CD4-positive, alpha-beta T cell treated with Interleukin-15 for 4 hours (primary cell): ENCODE measurements at regions not wholly inside any gene's neighbourhood (a gene's known extent, or its start where the extent isn't known, plus 50 kb on each side); places are given as distances from the start of the nearest gene placed in this dataset.

Experiments
- DNase-seq: peaks from one replicate; pipeline ENCODE4 v3.0.0-alpha.2; 2020; ENCODE audit warnings: low spot score

DNA sequence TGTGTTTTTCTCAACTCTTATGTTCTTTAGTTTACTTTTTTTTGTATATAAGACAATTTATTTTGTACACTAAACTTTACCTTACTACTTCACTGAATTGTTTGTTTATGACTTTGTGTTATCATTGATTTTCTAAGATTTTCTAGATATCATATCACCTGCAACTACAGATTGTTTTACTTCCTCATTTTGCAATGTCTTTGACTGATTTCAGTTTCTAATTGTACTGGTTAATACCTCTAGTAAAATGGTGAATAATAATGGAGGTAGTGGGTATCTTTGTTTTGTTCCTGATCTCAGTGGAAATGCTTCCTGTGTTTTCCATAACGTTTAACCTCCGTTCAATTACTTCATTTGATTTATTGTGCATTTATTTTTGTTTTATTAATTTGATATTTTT is 490.2 kb downstream of the TLL1 start:
- no peak for DNase-seq

DNA sequence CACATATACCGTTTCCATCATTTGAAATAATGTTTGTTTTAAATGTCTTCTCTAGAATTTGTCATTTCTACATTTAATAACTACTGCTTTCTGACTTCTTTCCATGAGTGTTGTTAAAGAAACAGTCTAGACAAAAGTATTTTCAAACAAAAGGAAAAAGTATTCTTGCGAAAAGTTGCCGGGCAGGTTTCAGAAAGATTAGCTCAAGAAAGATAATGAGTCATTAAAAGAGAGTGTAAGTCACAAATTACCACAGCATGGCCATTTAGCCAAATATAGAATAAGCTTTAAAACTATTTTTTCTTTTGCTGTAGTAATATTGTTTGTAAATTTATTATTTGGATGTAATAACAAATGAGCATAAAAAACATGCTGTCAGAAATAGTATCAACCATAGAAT is 493.0 kb downstream of the TLL1 start:
- DNase-seq, result no peak

DNA sequence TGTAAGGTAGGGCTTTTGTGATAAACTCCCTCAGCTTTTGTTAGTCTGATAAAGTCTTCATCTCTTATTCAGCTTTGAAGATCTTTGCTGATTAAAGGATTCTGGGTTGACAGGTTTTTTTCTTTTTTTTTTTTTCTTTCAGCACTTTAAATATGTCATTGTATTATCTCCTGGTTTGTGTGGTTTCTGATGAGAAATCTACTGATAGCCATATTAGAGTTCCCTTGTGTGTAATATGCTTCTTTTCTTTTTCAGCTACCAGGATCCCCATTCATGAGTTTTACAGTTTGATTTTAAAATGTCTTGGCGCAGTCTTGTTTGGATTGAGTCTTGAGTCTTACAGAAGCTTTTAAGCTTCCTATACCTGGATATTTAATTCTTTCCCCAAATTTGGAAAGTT is 504.5 kb downstream of the TLL1 start:
- DNase-seq, result no peak

DNA sequence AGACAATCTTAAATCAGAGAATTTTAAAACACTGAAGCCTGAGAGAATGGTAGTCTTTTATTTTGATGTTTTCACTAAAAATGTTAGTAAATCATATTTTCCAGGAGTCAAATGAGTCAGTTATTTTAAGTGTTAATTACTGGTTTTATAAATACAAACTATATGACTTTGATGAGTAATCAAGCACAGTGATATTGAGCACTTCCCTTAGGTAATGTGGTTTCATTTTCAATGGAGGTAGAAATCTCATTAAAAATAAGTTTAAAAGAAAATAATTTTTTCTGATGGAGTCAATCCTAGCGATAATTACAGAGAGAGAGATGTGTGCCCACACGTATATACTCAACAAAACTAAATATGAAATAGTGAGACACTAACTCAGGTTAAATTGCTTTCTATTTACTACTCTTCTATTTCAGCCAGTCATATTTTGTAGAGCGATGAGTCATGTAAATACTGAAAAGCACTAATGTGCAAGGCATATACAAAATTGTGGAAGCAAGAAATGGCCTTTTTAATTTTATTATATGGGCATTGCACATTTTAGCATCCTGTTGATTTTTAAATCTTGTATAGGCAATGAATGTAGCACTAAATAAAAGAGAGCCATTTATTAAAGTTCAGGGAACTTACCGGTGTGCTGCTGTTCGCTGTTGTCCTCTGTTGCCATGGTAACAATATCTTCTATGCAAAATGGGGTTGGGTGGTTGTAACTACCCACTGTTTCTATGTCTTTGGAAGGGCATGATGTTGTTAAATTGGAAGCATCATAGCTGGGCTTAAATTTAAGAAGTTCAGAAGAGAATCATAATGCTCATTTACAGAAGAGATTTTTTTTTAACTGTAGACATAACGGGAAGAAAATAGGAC is 513.7 kb downstream of the TLL1 start:
- DNase-seq, result no peak

DNA sequence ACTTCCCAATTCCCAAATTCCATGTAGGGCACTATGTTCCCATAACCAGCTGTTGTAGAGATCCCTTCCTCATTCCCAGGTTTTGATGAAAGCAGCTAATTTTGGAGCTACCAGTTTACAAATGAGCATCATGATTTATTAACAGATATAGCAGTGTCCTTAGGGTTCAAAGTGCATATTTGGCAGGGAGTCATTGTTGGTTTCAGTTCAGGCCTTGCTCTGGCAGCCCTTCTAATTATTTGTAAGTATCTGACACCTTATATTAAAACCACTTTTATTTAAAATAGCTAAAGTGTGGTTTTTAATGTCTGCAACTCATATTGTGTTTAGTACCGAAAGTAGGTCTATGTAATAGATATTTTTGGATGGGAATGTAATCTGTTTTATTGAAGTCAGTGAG is 518.5 kb downstream of the TLL1 start:
- DNase-seq, result no peak

- DNase-seq, result no peak
Observed at GRCh38 chr4:166399021-166399420, 526.0 kb downstream of the TLL1 start.

DNA sequence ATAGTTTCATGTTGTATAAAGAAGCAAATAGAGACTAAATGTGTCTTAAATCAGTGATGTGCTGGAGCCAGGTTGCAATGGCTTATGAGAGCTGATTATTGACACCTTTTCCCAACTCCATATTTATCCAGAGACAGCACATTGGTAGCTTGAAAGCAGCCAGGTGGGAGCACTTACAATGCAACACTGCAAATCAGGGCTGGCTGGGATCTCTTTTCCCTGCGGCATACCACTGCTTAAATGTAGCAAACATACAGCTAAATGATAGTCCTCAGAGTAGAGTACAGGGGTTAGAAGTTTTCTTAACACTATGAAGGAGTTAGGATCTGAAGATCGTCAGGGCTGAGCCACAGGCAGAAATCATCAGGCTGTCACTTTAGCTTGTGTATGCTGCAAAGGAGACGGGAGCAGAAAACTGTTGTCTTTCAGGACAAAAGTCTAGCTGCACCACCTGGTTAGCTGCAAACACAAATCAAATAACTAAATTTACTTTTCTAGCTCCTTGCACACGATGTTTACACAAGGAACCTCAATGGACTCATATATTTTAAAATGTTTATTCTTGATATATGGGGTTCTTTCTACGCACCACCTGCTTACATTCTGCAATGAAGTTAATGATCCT is 527.3 kb downstream of the TLL1 start:
- no peak for DNase-seq

DNA sequence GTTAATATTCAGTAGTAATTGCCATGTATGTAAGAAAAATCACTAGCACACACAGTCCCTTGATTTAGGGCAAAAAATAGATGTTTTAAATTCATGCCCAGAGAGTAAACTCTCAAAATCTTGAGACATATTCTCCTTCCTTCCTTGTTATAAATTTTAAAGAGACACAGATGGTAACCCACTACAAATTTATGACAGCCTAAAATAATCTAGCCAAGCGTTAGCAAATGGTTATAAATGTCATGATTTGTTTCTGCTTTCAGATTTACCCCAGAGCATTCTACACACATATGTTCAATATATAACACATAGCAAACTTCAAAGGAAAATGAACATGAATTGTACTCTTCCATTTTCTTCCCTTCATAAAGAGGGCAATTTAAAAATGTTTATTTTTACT is 540.3 kb downstream of the TLL1 start:
- no peak for DNase-seq

DNA sequence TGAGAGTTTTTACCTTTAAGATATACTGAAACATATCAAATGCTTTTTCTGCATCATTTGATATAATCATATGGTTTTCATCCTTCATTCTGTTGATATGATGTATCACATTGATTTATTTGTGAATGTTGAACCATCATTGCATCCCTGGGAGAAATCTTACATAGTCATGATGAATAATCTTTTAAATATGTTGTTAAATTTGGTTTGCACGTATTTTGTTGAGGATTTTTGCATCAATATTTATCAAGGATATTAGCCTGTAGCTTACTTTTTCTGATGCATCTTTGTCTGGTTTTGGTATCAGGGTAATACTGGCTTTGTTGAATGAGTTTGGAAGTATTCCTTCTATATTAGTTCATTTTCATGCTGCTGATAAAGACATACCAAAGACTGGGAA is 541.4 kb downstream of the TLL1 start:
- no peak for DNase-seq

DNA sequence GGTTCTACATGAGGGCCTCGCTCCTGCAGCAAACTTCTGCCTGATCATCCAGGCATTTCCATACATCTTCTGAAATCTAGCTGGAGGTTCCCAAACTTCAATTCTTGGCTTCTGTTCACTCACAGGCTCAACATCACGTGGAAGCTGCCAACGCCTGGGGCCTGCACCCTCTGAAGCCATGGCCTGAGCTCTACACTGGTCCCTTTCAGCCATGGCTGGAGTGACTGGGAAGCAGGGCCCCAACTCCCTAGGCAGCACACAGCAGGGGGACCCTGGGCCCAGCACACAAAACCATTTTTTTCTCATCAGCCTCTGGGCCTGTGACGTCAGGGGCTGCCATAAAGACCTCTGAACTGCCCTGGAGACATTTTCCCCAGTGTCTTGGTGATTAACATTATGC is 542.7 kb downstream of the TLL1 start:
- DNase-seq, result no peak

- no peak for DNase-seq
Observed at GRCh38 chr4:166421556-166422156, 548.6 kb downstream of the TLL1 start.

- no peak for DNase-seq
Observed at GRCh38 chr4:166422475-166422874, 549.4 kb downstream of the TLL1 start.

GRCh38 chr4:166426300-166426863 is 553.3 kb downstream of the TLL1 start:
- no peak for DNase-seq

DNA sequence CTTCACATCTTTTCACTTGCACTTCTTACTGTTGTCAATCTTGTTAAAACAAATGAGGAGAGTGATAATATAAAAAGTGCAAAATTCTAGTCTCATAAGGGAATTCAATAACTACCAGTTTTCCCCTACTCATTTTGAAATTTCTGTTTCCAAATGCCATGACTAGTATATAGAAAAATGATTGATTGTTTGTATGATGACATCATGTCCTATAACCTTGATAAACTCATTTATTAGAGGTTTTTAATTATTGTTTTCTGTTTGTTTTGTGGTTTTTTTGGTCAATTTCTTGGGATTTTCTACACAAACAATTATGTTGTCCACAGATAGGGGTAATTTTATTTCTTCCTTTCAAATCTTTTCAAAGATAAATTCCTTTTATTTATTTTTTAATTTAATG is 559.1 kb downstream of the TLL1 start:
- DNase-seq, result no peak

- no peak for DNase-seq
Observed at GRCh38 chr4:166432842-166433241, 559.8 kb downstream of the TLL1 start.

DNA sequence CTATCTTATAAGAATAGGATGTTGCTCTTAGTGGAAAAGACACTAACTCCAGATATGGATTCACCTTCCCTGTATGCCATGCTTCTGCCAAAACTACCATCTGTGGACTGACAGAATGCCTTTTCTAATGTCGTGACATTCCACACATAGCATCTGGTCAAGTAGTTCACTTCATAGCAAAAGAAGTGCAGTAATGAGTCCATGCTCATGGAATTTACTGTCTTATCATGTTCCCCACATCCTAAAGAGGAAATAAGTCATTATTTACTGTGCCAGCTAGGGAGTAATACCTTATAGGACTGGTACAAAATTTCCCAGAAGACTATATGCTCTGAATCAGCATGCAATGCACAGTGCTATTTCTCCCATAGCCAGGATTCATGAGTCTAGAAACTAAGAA is 562.4 kb downstream of the TLL1 start:
- no peak for DNase-seq

DNA sequence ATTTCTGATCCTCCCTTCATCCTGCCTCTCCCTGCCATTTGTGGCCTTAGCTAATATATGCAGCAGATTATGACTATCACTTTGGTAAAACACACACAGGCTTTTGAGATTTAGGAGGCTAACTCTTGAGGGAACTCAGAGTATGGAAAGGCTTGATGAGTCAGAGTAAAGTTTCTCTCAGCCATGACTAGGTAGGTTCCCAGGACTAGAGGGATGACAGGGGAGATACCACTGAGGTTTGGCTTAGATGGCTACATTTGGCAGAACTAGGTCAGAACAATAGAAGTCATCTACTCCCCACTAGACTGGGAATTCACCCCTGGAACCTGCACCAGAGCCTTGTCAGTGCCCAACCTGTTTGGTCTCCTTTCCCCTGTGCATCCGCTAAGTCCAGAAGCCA is 585.7 kb downstream of the TLL1 start:
- no peak for DNase-seq

DNA sequence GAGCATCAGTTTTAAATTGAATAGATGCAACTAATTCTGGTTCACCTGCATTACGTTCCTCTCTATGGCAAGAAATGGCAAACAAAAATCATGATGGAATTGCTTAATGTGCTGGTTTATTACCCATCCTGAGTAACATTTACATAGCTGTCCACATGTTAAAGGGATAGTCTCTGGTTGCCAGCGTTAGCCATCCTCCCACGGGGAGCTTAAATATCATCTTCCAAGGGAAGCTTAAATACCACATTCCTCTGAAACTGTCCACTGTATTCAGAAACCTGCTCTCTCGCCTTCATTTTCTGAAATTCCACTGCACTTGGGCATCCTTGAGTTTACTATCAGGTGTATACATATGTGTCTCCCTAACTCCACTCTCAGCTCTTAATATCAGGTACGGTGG is 586.6 kb downstream of the TLL1 start:
- no peak for DNase-seq

- no peak for DNase-seq
Observed at GRCh38 chr4:166460769-166461550, 587.9 kb downstream of the TLL1 start.

- no peak for DNase-seq
Observed at GRCh38 chr4:166481055-166481454, 608.0 kb downstream of the TLL1 start.

GRCh38 chr4:166481739-166482138 is 608.7 kb downstream of the TLL1 start:
- DNase-seq, result no peak

DNA sequence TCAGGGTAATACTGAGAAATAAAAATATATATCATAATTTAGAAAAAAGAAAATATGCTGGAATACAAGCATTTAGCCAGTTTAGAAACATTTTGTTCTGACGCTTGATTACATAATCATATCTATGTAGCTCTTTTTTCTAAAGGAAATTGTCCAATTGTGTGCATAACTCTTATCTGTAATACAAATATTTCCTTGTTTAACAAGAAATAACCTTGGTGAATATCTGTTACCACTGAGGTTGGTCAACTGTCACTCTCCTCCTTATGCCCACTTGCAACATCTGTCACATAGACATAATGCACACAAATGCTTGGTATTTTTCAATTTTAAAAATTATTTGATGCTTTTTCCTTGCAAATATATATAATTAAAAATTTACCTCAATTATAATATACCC is 609.7 kb downstream of the TLL1 start:
- no peak for DNase-seq
